ENCODE measurements at regions not wholly inside any gene's neighbourhood (a gene's known extent, or its start where the extent isn't known, plus 50 kb on each side); places are given as distances from the start of the nearest gene placed in this dataset.

DNA sequence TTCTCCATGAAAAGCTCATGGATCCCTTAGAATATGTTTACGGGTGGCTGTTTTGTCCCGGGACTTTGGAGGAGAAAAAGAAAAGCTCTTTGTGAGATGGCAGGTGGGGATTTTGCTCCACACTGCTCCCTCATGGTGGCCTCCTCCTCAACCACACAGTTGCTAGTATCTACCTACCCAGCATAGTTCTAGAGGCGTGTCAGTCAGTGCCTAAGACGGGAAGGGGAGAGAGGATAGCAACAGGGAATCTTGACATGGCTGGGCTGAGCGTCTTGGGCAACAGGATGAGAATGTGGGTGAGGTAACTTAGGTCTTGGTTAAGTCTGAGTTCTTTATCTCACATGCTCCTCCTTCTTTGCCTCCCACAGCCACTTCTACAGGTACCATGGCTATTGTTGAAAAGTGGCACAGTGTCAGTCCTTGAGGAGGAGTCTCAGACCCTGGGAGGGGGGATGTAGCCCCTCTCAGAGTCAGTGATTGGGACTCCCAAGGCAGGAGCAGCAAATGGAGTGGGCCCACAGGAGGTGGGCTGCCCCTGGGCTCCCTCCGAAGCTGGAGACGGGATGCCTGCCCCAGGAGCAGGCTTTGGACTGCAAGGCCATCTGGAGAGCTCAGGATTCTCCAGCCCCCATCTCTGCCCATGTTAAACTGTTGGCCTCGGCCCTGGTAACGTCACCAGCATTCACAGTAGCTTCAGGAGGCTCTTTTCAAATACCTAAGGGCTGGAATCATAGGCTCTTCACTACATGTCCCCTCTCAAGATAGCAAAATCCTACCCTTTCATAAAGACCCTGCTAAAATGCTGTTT, 75.4 kb downstream of the TENT5C start:
- TF ChIP-seq, protein P1, sequence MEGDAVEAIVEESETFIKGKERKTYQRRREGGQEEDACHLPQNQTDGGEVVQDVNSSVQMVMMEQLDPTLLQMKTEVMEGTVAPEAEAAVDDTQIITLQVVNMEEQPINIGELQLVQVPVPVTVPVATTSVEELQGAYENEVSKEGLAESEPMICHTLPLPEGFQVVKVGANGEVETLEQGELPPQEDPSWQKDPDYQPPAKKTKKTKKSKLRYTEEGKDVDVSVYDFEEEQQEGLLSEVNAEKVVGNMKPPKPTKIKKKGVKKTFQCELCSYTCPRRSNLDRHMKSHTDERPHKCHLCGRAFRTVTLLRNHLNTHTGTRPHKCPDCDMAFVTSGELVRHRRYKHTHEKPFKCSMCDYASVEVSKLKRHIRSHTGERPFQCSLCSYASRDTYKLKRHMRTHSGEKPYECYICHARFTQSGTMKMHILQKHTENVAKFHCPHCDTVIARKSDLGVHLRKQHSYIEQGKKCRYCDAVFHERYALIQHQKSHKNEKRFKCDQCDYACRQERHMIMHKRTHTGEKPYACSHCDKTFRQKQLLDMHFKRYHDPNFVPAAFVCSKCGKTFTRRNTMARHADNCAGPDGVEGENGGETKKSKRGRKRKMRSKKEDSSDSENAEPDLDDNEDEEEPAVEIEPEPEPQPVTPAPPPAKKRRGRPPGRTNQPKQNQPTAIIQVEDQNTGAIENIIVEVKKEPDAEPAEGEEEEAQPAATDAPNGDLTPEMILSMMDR (conservative IDR thresholded peaks at IDR 0.05): no peak
- no peaks in the 10 kb centered on the region for H3K9me3 Mint-ChIP-seq
- H3K4me3 Mint-ChIP-seq: no peak overlapping the region
- H3K36me3 Mint-ChIP-seq: no peaks in the 10 kb centered on the region
- peaks cover 4% of the 10 kb centered on the region for H3K4me1 Mint-ChIP-seq (ENCODE audit: unreplicated experiment)
- H3K27me3 Mint-ChIP-seq: peaks cover 6% of the 10 kb centered on the region
- no peak overlapping the region for H3K27ac Mint-ChIP-seq
- DNase-seq (ENCODE audit: extremely low spot score, unreplicated experiment): no peak

DNA sequence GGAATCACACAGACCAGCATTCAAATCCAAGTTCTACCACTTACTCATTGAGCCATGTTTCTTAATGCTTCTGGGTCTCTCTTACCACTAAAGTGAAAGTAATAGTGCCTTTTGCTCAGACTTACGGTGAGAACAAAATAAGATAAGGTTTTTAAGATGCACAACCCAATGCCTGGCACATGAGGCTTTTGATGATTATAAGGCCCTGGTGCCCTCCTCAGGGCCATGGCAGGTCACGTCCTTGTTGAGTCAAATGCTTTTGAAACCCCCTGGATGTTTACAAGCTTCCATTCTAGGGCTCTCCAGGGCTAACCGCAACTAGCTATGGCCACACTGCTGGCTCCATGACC, 76.0 kb downstream of the TENT5C start:
- H3K4me1 Mint-ChIP-seq (ENCODE audit: unreplicated experiment): peaks cover 8% of the 10 kb centered on the region
- peaks cover 6% of the 10 kb centered on the region for H3K27me3 Mint-ChIP-seq
- H3K27ac Mint-ChIP-seq: no peak overlapping the region
- no peaks in the 10 kb centered on the region for H3K36me3 Mint-ChIP-seq
- H3K9me3 Mint-ChIP-seq: no peaks in the 10 kb centered on the region
- TF ChIP-seq, protein P1 (conservative IDR thresholded peaks at IDR 0.05): no peak
- no peak for DNase-seq (ENCODE audit: extremely low spot score, unreplicated experiment)
- H3K4me3 Mint-ChIP-seq: no peak overlapping the region

DNA sequence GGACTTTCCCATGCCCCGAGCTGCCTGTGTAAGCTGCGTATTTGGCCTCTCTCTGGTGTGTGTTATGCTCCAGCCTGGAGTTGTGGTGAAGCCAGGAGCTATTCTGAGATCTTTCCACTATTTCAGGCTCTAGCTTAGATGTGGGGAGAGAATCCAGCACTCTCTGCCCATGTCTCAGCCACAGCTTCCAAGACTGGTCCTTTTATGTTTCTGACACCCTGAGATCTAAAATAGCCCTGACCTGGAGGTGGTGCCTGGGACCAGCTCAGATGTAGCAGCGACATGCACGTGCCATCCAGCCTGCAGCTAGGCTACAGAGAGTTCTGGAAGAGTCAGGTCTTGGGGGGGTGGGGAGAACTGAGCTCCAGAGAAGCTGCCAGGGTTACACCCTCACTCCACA, 76.5 kb downstream of the TENT5C start:
- Mint-ChIP-seq H3K27ac (no peak overlapping the region), H3K36me3 (no peaks in the 10 kb centered on the region), H3K27me3 (peaks cover 6% of the 10 kb centered on the region), H3K9me3 (no peaks in the 10 kb centered on the region), H3K4me3 (no peak overlapping the region), H3K4me1 (ENCODE audit: unreplicated experiment) (peaks cover 9% of the 10 kb centered on the region)
- TF ChIP-seq, protein P1 (conservative IDR thresholded peaks at IDR 0.05): no peak
- peak; percentile 16 for DNase-seq (ENCODE audit: extremely low spot score, unreplicated experiment)

DNA sequence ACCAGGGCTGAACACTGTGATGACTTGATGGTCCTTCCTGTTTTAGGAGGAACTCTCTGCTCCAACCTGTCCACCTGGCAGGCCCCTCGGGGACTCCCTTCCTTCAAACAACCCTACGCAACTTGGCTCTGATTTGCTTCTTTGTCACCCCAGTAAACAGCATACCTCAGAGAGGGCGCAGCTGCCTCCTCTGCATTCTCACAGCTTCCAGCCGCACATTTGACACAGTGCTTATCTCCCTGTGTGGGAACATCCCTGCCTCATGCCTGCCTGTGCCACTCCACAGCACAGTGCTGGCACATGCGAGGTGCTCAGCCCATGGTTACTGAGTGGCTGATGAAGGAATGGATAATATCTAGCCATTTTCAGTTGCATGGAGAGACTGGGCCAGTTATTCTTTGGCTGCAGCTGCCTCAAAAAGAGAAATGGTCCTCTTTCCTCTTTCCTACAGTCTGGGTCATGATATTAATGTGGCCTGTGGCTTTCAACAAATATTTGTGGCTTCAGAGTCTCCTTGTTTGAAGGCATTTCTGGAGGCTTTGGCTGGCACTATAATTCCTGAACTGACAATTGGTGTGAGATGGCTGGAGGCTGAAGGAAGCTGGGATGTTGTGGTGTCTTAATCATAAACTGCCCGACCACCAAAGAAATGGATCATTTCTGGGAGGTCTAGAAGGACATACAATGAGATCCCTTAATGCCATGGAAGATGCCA, 77.9 kb downstream of the TENT5C start:
- peak; percentile 40 for DNase-seq (ENCODE audit: extremely low spot score, unreplicated experiment)
- no peak overlapping the region for H3K4me3 Mint-ChIP-seq
- no peaks in the 10 kb centered on the region for H3K9me3 Mint-ChIP-seq

DNA sequence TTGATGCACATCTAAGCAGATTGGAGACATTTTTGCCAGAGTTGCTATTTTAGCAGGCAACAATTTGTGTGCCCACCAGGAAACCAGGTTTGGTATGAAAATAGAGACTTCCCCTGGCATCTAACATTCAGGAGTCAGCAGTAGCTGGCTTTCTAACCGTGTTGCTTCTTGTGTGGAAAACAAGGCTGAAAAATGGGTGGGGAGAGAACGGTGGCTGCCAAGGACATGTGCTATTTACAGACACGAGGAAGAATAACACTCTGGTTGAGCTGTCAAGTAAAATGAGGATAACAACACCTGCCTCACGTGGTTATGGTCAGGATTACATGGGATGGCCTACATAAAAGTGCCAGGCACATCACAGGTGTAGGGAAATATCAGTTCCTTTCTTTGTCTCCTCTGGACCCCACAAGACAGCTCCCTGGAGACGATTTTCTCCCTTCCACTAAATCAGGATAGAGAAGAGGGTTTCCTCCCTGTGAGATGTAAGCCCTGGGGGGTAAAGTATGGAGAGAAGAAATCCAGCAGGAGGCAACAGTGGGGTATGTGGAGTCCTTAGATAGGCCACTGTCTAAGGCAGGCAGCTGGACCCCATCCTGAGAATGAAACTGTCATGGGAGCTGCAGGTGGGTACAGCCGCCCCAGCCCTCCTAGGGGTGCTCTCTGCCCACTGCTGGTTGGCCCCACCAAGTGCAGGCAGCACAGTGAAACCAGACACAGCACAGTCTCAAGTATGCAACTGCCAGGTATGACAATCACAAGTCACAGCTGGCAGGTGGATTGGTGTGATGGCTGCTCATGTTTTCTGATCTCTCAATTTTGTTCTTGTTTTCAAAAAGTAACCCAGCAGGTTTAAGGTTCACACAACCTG, 80.3 kb downstream of the TENT5C start:
- peaks cover 11% of the 10 kb centered on the region for H3K27me3 Mint-ChIP-seq

More for the DNA sequence above, 77.9 kb downstream of the TENT5C start:
- peaks cover 9% of the 10 kb centered on the region for H3K4me1 Mint-ChIP-seq (ENCODE audit: unreplicated experiment)
- H3K27ac Mint-ChIP-seq: no peak overlapping the region
- TF ChIP-seq, protein P1 (conservative IDR thresholded peaks at IDR 0.05): no peak
- H3K27me3 Mint-ChIP-seq: peaks cover 6% of the 10 kb centered on the region
- no peaks in the 10 kb centered on the region for H3K36me3 Mint-ChIP-seq

More for the DNA sequence above, 80.3 kb downstream of the TENT5C start:
- no peak overlapping the region for H3K27ac Mint-ChIP-seq
- H3K9me3 Mint-ChIP-seq: no peaks in the 10 kb centered on the region
- TF ChIP-seq, protein P1 (conservative IDR thresholded peaks at IDR 0.05): no peak
- no peak overlapping the region for H3K4me3 Mint-ChIP-seq
- H3K36me3 Mint-ChIP-seq: no peaks in the 10 kb centered on the region
- peak; percentile 13 for DNase-seq (ENCODE audit: extremely low spot score, unreplicated experiment)
- peaks cover 5% of the 10 kb centered on the region for H3K4me1 Mint-ChIP-seq (ENCODE audit: unreplicated experiment)
